CD14-positive monocyte (primary cell): ENCODE measurements at regions not wholly inside any gene's neighbourhood (a gene's known extent, or its start where the extent isn't known, plus 50 kb on each side); places are given as distances from the start of the nearest gene placed in this dataset.

Experiments used
- DNase-seq, 3 donors: peaks; one replicate each; pipeline ENCODE4 v3.0.0-alpha.2; 2011 to 2022
- H2AFZ ChIP-seq: 2 replicates; pipeline ENCODE4 v1.6.0; 2012; ENCODE audit warnings: mild to moderate bottlenecking, low read depth, low read length, inconsistent platforms; ENCODE audit not compliant: insufficient read depth, poor library complexity, severe bottlenecking
- H3K27ac ChIP-seq, 2 donors: 1 replicate in 1 of 2; 2 replicates in 1 of 2; pipeline ENCODE4 v1.5.1; 2012 to 2013; ENCODE audit warnings: low read length in 2 of 2, control low read depth in 1 of 2, inconsistent platforms in 1 of 2, low read depth in 1 of 2, mild to moderate bottlenecking in 1 of 2
- H3K27me3 ChIP-seq, 2 donors: one replicate each; pipeline versions ENCODE4 v1.6.0 to v1.6.1; 2011 to 2013; ENCODE audit warnings: low read length in 2 of 2; ENCODE audit not compliant: control insufficient read depth in 2 of 2, insufficient read depth in 2 of 2
- H3K36me3 ChIP-seq, 2 donors: replicated peaks in 1 of 2; 1 replicate in 1 of 2; 2 replicates in 1 of 2; pipeline versions ENCODE4 v1.5.1 to v1.6.1; 2012 to 2013; ENCODE audit warnings: low read length in 2 of 2, control low read depth in 1 of 2, inconsistent platforms in 1 of 2, mild to moderate bottlenecking in 1 of 2; ENCODE audit not compliant: insufficient read depth in 2 of 2, control insufficient read depth in 1 of 2
- H3K4me1 ChIP-seq, 2 donors: 1 replicate in 1 of 2; 2 replicates in 1 of 2; pipeline versions ENCODE4 v1.5.1 to v1.6.1; 2012 to 2013; ENCODE audit warnings: low read length in 2 of 2, control low read depth in 1 of 2, inconsistent platforms in 1 of 2, mild to moderate bottlenecking in 1 of 2, moderate library complexity in 1 of 2; ENCODE audit not compliant: insufficient read depth in 2 of 2, control insufficient read depth in 1 of 2
- H3K4me2 ChIP-seq: replicated peaks from 2 replicates; pipeline ENCODE3; 2012; ENCODE audit warnings: low read length, moderate library complexity, mild to moderate bottlenecking; ENCODE audit not compliant: poor library complexity, severe bottlenecking; ENCODE audit errors: extremely low read depth
- H3K4me3 ChIP-seq, 3 experiments: fragments of 200-600 bp in 1 of 3; sonication (generic) in 1 of 3; replicated peaks in 1 of 3; 1 replicate in 2 of 3; 2 replicates in 1 of 3; pipeline ENCODE4 v1.5.1; 2011 to 2013; ENCODE audit warnings: low read length in 3 of 3, mild to moderate bottlenecking in 3 of 3, control low read depth in 2 of 3, low read depth in 2 of 3, inconsistent platforms in 1 of 3, moderate library complexity in 1 of 3
- H3K79me2 ChIP-seq: 2 replicates; pipeline ENCODE4 v1.6.0; 2012; ENCODE audit warnings: mild to moderate bottlenecking, control low read depth, inconsistent platforms, low read length, moderate library complexity; ENCODE audit not compliant: insufficient read depth
- H3K9ac ChIP-seq: 2 replicates; pipeline ENCODE4 v1.6.0; 2017; ENCODE audit warnings: low read length, mild to moderate bottlenecking; ENCODE audit not compliant: insufficient read depth, poor library complexity, severe bottlenecking
- H3K9me3 ChIP-seq, 2 donors: replicated peaks in 1 of 2; 1 replicate in 1 of 2; 2 replicates in 1 of 2; pipeline versions ENCODE4 v1.5.1 to v1.6.1; 2012 to 2013; ENCODE audit warnings: low read length in 2 of 2, control low read depth in 1 of 2; ENCODE audit not compliant: control insufficient read depth in 1 of 2, insufficient read depth in 1 of 2
- H4K20me1 ChIP-seq: 2 replicates; pipeline ENCODE4 v1.6.0; 2012; ENCODE audit warnings: mild to moderate bottlenecking, low read length, control low read depth, moderate library complexity; ENCODE audit not compliant: insufficient read depth
- H3K27ac Mint-ChIP-seq, 7 donors: one replicate each; pipeline ENCODE4 v1.8.0; 2020; ENCODE audit warnings: mild to moderate bottlenecking in 7 of 7, mixed read lengths in 7 of 7, moderate library complexity in 6 of 7, inconsistent platforms in 2 of 7
- H3K27me3 Mint-ChIP-seq, 3 donors: one replicate each; pipeline ENCODE4 v1.8.0; 2021 to 2022; ENCODE audit warnings: low read depth in 3 of 3, mild to moderate bottlenecking in 3 of 3, mixed read lengths in 3 of 3, moderate library complexity in 3 of 3, inconsistent platforms in 1 of 3
- H3K36me3 Mint-ChIP-seq, 2 donors: one replicate each; pipeline ENCODE4 v1.8.0; 2020; ENCODE audit warnings: mixed read lengths in 2 of 2, inconsistent platforms in 1 of 2, mild to moderate bottlenecking in 1 of 2
- H3K4me1 Mint-ChIP-seq: one replicate; pipeline ENCODE4 v1.8.0; 2020; ENCODE audit warnings: mild to moderate bottlenecking, mixed read lengths
- H3K4me3 Mint-ChIP-seq, 2 donors: one replicate each; pipeline ENCODE4 v1.8.0; 2020; ENCODE audit warnings: mild to moderate bottlenecking in 2 of 2, mixed read lengths in 2 of 2, moderate library complexity in 1 of 2
- H3K9me3 Mint-ChIP-seq, 7 donors: one replicate each; pipeline ENCODE4 v1.8.0; 2020 to 2022; ENCODE audit warnings: mixed read lengths in 7 of 7, mild to moderate bottlenecking in 6 of 7, moderate library complexity in 6 of 7, inconsistent platforms in 2 of 7
- WGBS: methylation state at CpG from one replicate; pipeline ENCODE4 v1.1.5; 2013; ENCODE audit warnings: missing lambda C conversion rate; ENCODE audit not compliant: insufficient coverage; 5-methylcytosine and 5-hydroxymethylcytosine counted together
- intact Hi-C, 2 donors: fragments of 100-400 bp; cut with micrococcal nuclease; formaldehyde crosslinking; loops; one replicate each; pipeline versions ENCODE4 v1.15.0 to v1.15.1; 2023
- TF ChIP-seq, protein P1 (sequence below): fragments of 200-600 bp; IDR thresholded peaks from one replicate; pipeline ENCODE4 v1.8.0; 2022; ENCODE audit warnings: antibody characterized with exemption, mild to moderate bottlenecking

DNA sequence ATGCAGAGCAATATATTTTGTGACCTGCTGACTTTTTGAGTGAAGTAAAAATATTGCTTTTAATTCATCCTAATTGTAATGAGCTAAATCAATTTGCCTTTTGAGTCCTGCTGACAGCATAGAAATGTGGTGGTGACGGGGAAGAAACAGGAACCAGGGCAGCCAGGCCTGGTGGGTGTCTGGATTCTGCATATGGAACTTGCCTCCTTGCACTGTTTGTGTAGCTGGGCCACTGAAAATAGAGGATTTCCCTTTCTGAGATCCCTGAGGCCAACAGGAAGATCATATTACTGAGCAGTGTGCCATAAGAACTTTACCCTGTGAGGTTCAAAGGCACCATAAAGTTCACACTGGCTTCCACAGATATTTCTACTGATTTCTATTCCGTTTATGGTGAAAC is 488.4 kb upstream of the AKR1E2 start:
- intact Hi-C loops, result loop anchor here (10.0 kb wide), 2 partner anchors 203 to 213 kb away; no protein-coding TSS in a partner anchor

DNA sequence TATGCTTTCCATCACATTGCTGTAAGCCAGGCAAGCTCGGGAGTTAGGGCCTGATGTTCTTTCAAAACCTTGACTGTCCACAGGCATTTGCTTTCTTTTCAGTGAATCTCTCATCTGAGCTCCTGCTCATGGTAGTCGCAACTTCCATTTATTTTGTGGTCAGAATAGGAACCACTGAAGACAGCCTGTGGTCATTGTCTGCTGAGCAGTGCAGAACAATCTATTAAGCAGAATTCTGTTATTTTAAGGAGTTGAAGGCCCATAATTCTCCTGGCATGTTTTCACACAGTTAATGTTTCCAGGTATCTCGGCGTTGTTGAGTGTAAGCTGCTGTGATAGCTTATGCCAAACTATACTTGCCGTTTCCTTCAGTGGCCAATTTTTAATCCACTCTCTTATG is 491.1 kb upstream of the AKR1E2 start:
- Histone ChIP-seq H3K79me2 (no peaks in the 10 kb centered on the region), H3K36me3 (no peaks in the 10 kb centered on the region), H3K4me1 (no peaks in the 10 kb centered on the region), H3K4me3 (no peak overlapping the region), H3K27ac (no peak overlapping the region), H3K27me3 (no peaks in the 10 kb centered on the region), H3K4me2 (no peak overlapping the region), H2AFZ (no peak overlapping the region), H3K9me3 (peaks cover 18 to 37% of the 10 kb centered on the region in 2 donors), H4K20me1 (no peaks in the 10 kb centered on the region), H3K9ac (no peak overlapping the region)
- Mint-ChIP-seq H3K9me3 (peaks cover 0 to 3% (median 0%) of the 10 kb centered on the region in 7 donors), H3K27ac (no peak overlapping the region), H3K27me3 (no peaks in the 10 kb centered on the region), H3K36me3 (no peaks in the 10 kb centered on the region), H3K4me1 (no peaks in the 10 kb centered on the region), H3K4me3 (no peak overlapping the region)
- no peak for DNase-seq
- intact Hi-C loops, result loop anchor here (5.0 to 10.0 kb wide), 4 partner anchors 200 to 1023 kb away; no protein-coding TSS in a partner anchor
- TF ChIP-seq, protein P1, sequence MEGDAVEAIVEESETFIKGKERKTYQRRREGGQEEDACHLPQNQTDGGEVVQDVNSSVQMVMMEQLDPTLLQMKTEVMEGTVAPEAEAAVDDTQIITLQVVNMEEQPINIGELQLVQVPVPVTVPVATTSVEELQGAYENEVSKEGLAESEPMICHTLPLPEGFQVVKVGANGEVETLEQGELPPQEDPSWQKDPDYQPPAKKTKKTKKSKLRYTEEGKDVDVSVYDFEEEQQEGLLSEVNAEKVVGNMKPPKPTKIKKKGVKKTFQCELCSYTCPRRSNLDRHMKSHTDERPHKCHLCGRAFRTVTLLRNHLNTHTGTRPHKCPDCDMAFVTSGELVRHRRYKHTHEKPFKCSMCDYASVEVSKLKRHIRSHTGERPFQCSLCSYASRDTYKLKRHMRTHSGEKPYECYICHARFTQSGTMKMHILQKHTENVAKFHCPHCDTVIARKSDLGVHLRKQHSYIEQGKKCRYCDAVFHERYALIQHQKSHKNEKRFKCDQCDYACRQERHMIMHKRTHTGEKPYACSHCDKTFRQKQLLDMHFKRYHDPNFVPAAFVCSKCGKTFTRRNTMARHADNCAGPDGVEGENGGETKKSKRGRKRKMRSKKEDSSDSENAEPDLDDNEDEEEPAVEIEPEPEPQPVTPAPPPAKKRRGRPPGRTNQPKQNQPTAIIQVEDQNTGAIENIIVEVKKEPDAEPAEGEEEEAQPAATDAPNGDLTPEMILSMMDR, result no peak
- WGBS, result 86% methylated on average over 2 of the region's 5 CpGs

More for the DNA sequence above, 488.4 kb upstream of the AKR1E2 start:
- no peaks in the 10 kb centered on the region for H3K27me3 ChIP-seq
- WGBS, result 50% methylated on average over 1 of the region's 2 CpGs
- H3K9me3 Mint-ChIP-seq, result peaks cover 0 to 6% (median 0%) of the 10 kb centered on the region in 7 donors
- H2AFZ ChIP-seq, result no peak overlapping the region
- no peak overlapping the region for H3K4me2 ChIP-seq
- H3K4me3 ChIP-seq, result no peak overlapping the region
- no peaks in the 10 kb centered on the region for H3K27me3 Mint-ChIP-seq
- H3K9ac ChIP-seq, result no peak overlapping the region
- no peak for DNase-seq
- H3K27ac ChIP-seq, result no peak overlapping the region
- TF ChIP-seq, protein P1, result no peak
- H3K36me3 Mint-ChIP-seq, result no peaks in the 10 kb centered on the region
- H3K27ac Mint-ChIP-seq, result no peak overlapping the region
- no peaks in the 10 kb centered on the region for H3K4me1 ChIP-seq
- no peaks in the 10 kb centered on the region for H4K20me1 ChIP-seq
- H3K4me1 Mint-ChIP-seq, result no peaks in the 10 kb centered on the region
- H3K36me3 ChIP-seq, result no peaks in the 10 kb centered on the region
- H3K9me3 ChIP-seq, result peaks cover 9 to 26% of the 10 kb centered on the region in 2 donors
- H3K79me2 ChIP-seq, result no peaks in the 10 kb centered on the region
- H3K4me3 Mint-ChIP-seq, result no peak overlapping the region
